D721Med (cell line): ENCODE measurements at regions not wholly inside any gene's neighbourhood (a gene's known extent, or its start where the extent isn't known, plus 50 kb on each side); places are given as distances from the start of the nearest gene placed in this dataset.

Experiments
- DNase-seq: peaks from one replicate; pipeline ENCODE4 v3.0.0; 2011; ENCODE audit warnings: low spot score; ENCODE audit not compliant: insufficient read length
- FAIRE-seq: peaks from 2 replicates; lab custom pipeline; 2011; peaks lifted over from hg19 to GRCh38; lab: Jason Lieb, UNC
- CTCF ChIP-seq: IDR thresholded peaks from 2 replicates; pipeline ENCODE4 v1.5.1; 2012; ENCODE audit warnings: mild to moderate bottlenecking, control low read depth; ENCODE audit not compliant: insufficient read depth; ENCODE audit errors: missing control alignments

- FAIRE-seq, result no peak
- TF ChIP-seq CTCF, result no peak
These were observed 289.8 kb downstream of the RBM43 start for GRCh38 chr2:150971910-150972309.

GRCh38 chr2:150963336-150963735, 298.3 kb downstream of the RBM43 start:
- no peak for TF ChIP-seq CTCF
- DNase-seq (no peak), FAIRE-seq (no peak)

More at GRCh38 chr2:150971910-150972309, 289.8 kb downstream of the RBM43 start:
- DNase-seq, result no peak

- DNase-seq (no peak), FAIRE-seq (no peak)
- TF ChIP-seq CTCF, result no peak
These were observed 306.4 kb downstream of the RBM43 start for GRCh38 chr2:150955231-150955630.

GRCh38 chr2:150946831-150947230, 314.8 kb downstream of the RBM43 start:
- no peak for FAIRE-seq

GRCh38 chr2:150944315-150944714, 317.3 kb downstream of the RBM43 start:
- FAIRE-seq, result no peak
- TF ChIP-seq CTCF, result no peak
- DNase-seq, result no peak

More at GRCh38 chr2:150946831-150947230, 314.8 kb downstream of the RBM43 start:
- DNase-seq, result no peak
- no peak for TF ChIP-seq CTCF

- FAIRE-seq (no peak), DNase-seq (no peak)
- no peak for TF ChIP-seq CTCF
These were observed 322.6 kb downstream of the RBM43 start for GRCh38 chr2:150939087-150939486.

GRCh38 chr2:150938527-150938926, 323.1 kb downstream of the RBM43 start:
- FAIRE-seq (no peak), DNase-seq (no peak)
- no peak for TF ChIP-seq CTCF
